GM23338 (cell line): ENCODE measurements at regions not wholly inside any gene's neighbourhood (a gene's known extent, or its start where the extent isn't known, plus 50 kb on each side); places are given as distances from the start of the nearest gene placed in this dataset.

Experiments used
- ATAC-seq: fragments of 200-7000 bp; cut with Tn5 transposase; 3 replicates; pipeline ENCODE4 v1.9.1; 2020
- DNase-seq: peaks from one replicate; pipeline ENCODE4 v3.0.0-alpha.2; 2015; ENCODE audit warnings: low spot score
- H2AFZ ChIP-seq: fragments of 200-600 bp; sonication (generic); 2 replicates; pipeline ENCODE4 v1.8.0; 2016; ENCODE audit warnings: antibody characterized with exemption, mild to moderate bottlenecking, moderate library complexity
- H3F3A ChIP-seq: fragments of 200-600 bp; sonication (generic); replicated peaks from 2 replicates; pipeline ENCODE4 v1.8.0; 2017; ENCODE audit warnings: antibody characterized with exemption, mixed run types, low read depth
- H3K27ac ChIP-seq: fragments of 200-600 bp; sonication (generic); 2 replicates; pipeline ENCODE4 v1.6.1; 2016; ENCODE audit warnings: low read depth
- H3K27me3 ChIP-seq: fragments of 200-600 bp; sonication (generic); 2 replicates; pipeline ENCODE4 v1.8.0; 2016; ENCODE audit warnings: mild to moderate bottlenecking, mixed run types, moderate library complexity; ENCODE audit not compliant: insufficient read depth
- H3K36me3 ChIP-seq: fragments of 200-600 bp; sonication (generic); 2 replicates; pipeline ENCODE4 v1.8.0; 2016; ENCODE audit warnings: mild to moderate bottlenecking; ENCODE audit not compliant: insufficient read depth
- H3K4me1 ChIP-seq: fragments of 200-600 bp; sonication (generic); 2 replicates; pipeline ENCODE4 v1.8.0; 2016; ENCODE audit warnings: mild to moderate bottlenecking, moderate library complexity; ENCODE audit not compliant: insufficient read depth
- H3K4me2 ChIP-seq: fragments of 200-600 bp; sonication (generic); 2 replicates; pipeline ENCODE4 v1.7.1; 2017; ENCODE audit warnings: mixed run types
- H3K4me3 ChIP-seq: fragments of 200-600 bp; sonication (generic); 2 replicates; pipeline ENCODE4 v1.6.1; 2016; ENCODE audit warnings: mixed run types
- H3K79me2 ChIP-seq: fragments of 200-600 bp; sonication (generic); replicated peaks from 2 replicates; pipeline ENCODE4 v1.8.0; 2017; ENCODE audit warnings: mild to moderate bottlenecking; ENCODE audit not compliant: insufficient read depth
- H3K9me2 ChIP-seq: fragments of 200-600 bp; sonication (generic); 2 replicates; pipeline ENCODE4 v1.8.0; 2017; ENCODE audit not compliant: insufficient read depth
- H4K20me1 ChIP-seq: fragments of 200-600 bp; sonication (generic); replicated peaks from 2 replicates; pipeline ENCODE4 v1.8.0; 2017; ENCODE audit warnings: mild to moderate bottlenecking; ENCODE audit not compliant: insufficient read depth
- H3K27ac Mint-ChIP-seq: 2 replicates; pipeline ENCODE4 v1.8.0; 2020; ENCODE audit warnings: inconsistent platforms, mild to moderate bottlenecking, moderate library complexity, mixed read lengths
- H3K27me3 Mint-ChIP-seq: 3 replicates; pipeline ENCODE4 v1.8.0; 2022; ENCODE audit warnings: low read depth, mild to moderate bottlenecking, moderate library complexity, mixed read lengths, inconsistent platforms; ENCODE audit not compliant: insufficient read depth, poor library complexity
- H3K36me3 Mint-ChIP-seq: 3 replicates; pipeline ENCODE4 v1.8.0; 2021; ENCODE audit warnings: low read depth, mild to moderate bottlenecking, inconsistent platforms, moderate library complexity, mixed read lengths
- H3K4me1 Mint-ChIP-seq: 3 replicates; pipeline ENCODE4 v1.8.0; 2020; ENCODE audit warnings: mild to moderate bottlenecking, inconsistent platforms, mixed read lengths
- H3K4me3 Mint-ChIP-seq: 3 replicates; pipeline ENCODE4 v1.8.0; 2021; ENCODE audit warnings: moderate library complexity, mild to moderate bottlenecking, inconsistent platforms, mixed read lengths
- H3K9me3 Mint-ChIP-seq: 3 replicates; pipeline ENCODE4 v1.8.0; 2020; ENCODE audit warnings: moderate library complexity, mild to moderate bottlenecking, inconsistent platforms, mixed read lengths
- CREB1 ChIP-seq: fragments of 250-450 bp; sonication (Bioruptor Pico); IDR thresholded peaks from 2 replicates; pipeline ENCODE4 v1.5.0; 2020; ENCODE audit warnings: low read depth, mild to moderate bottlenecking, moderate library complexity
- EZH2 ChIP-seq: fragments of 200-600 bp; sonication (generic); IDR thresholded peaks from one replicate; pipeline ENCODE4 v1.8.0; 2017; ENCODE audit warnings: antibody characterized with exemption, mild to moderate bottlenecking, low read depth; ENCODE audit not compliant: unreplicated experiment
- EZH2phosphoT487 ChIP-seq: fragments of 200-600 bp; sonication (generic); IDR thresholded peaks from one replicate; pipeline ENCODE4 v1.8.1; 2018; ENCODE audit warnings: antibody characterized with exemption; ENCODE audit not compliant: unreplicated experiment
- JUNB ChIP-seq: IDR thresholded peaks from one replicate; pipeline ENCODE4 v1.6.1; 2016; ENCODE audit warnings: antibody characterized with exemption; ENCODE audit not compliant: unreplicated experiment
- NANOG ChIP-seq: IDR thresholded peaks from 2 replicates; pipeline ENCODE4 v1.6.1; 2016; ENCODE audit warnings: antibody characterized with exemption, borderline replicate concordance
- POLR2AphosphoS5 ChIP-seq: IDR thresholded peaks from 2 replicates; pipeline ENCODE4 v1.6.1; 2016; ENCODE audit warnings: antibody characterized with exemption, low read depth
- STAT1 ChIP-seq: IDR thresholded peaks from one replicate; pipeline ENCODE4 v1.6.1; 2016; ENCODE audit warnings: antibody characterized with exemption; ENCODE audit not compliant: unreplicated experiment
- ZNF114 ChIP-seq: fragments of 250-450 bp; sonication (Bioruptor Pico); IDR thresholded peaks from 2 replicates; pipeline ENCODE4 v1.5.0; 2020; ENCODE audit warnings: mild to moderate bottlenecking, moderate library complexity
- ZNF331 ChIP-seq: fragments of 250-450 bp; sonication (Bioruptor Pico); IDR thresholded peaks from 2 replicates; pipeline ENCODE4 v1.5.0; 2020; ENCODE audit warnings: low read depth, mild to moderate bottlenecking, moderate library complexity
- TF ChIP-seq, protein P1 (sequence below), 2 experiments: fragments of 200-600 bp in 1 of 2; sonication (generic) in 1 of 2; conservative IDR thresholded peaks; 2 replicates each; pipeline versions ENCODE4 v1.5.1 to v1.6.1; 2016 to 2017; ENCODE audit warnings: antibody characterized with exemption in 2 of 2, low read depth in 2 of 2, mild to moderate bottlenecking in 2 of 2, moderate library complexity in 1 of 2
- TF ChIP-seq, protein P2 (sequence below): IDR thresholded peaks from 2 replicates; pipeline ENCODE4 v1.6.1; 2016; ENCODE audit warnings: antibody characterized with exemption
- TF ChIP-seq, protein P3 (sequence below): fragments of 250-450 bp; sonication (Bioruptor Pico); IDR thresholded peaks from 2 replicates; pipeline ENCODE4 v1.5.0; 2020; ENCODE audit warnings: mild to moderate bottlenecking, moderate library complexity
- TF ChIP-seq, protein P4 (sequence below): IDR thresholded peaks from one replicate; pipeline ENCODE4 v1.6.1; 2018; ENCODE audit warnings: antibody characterized with exemption; ENCODE audit not compliant: unreplicated experiment

DNA sequence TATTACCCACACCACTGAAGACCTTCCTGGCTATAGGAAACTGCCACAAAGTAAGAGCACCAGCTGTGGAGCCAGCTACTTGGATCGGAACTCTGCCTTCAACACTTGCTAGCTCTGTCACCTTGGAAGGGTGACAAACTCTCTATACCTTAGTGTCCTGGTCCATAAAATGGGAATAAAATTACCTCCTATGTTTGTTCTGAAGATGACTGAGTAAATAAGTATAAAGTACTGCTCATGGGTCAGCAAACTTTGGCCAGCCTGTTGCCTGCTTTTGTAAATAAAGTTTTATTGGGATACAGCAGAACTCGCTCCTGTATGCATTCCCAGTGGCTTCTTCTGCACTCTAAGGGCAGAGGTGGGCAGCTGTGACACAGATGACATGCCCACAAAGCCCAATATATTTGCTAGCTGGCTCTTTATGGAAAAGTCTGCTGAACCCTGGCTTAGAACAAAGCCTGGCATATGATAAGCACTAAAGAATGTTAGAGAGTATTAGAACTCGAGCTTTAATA is 451.3 kb downstream of the TMEM182 start:
- Mint-ChIP-seq H3K27me3 (no peaks in the 10 kb centered on the region), H3K4me3 (no peak overlapping the region), H3K9me3 (no peaks in the 10 kb centered on the region), H3K27ac (no peak overlapping the region), H3K4me1 (no peaks in the 10 kb centered on the region), H3K36me3 (no peaks in the 10 kb centered on the region)
- Histone ChIP-seq H3K4me1 (no peaks in the 10 kb centered on the region), H3K4me3 (no peak overlapping the region), H3K9me2 (no peaks in the 10 kb centered on the region), H4K20me1 (no peaks in the 10 kb centered on the region), H2AFZ (no peak overlapping the region), H3F3A (no peaks in the 10 kb centered on the region), H3K36me3 (no peaks in the 10 kb centered on the region), H3K4me2 (no peak overlapping the region), H3K79me2 (no peaks in the 10 kb centered on the region), H3K27ac (no peak overlapping the region), H3K27me3 (no peaks in the 10 kb centered on the region)
- DNase-seq (no peak), ATAC-seq (no peak)
- TF ChIP-seq ZNF331 (no peak), ZNF114 (CRISPR knock-in tag) (no peak), NANOG (no peak), JUNB (no peak), EZH2 (no peak), CREB1 (CRISPR knock-in tag) (no peak), POLR2AphosphoS5 (no peak), EZH2phosphoT487 (no peak), STAT1 (no peak)
- TF ChIP-seq, protein P1, sequence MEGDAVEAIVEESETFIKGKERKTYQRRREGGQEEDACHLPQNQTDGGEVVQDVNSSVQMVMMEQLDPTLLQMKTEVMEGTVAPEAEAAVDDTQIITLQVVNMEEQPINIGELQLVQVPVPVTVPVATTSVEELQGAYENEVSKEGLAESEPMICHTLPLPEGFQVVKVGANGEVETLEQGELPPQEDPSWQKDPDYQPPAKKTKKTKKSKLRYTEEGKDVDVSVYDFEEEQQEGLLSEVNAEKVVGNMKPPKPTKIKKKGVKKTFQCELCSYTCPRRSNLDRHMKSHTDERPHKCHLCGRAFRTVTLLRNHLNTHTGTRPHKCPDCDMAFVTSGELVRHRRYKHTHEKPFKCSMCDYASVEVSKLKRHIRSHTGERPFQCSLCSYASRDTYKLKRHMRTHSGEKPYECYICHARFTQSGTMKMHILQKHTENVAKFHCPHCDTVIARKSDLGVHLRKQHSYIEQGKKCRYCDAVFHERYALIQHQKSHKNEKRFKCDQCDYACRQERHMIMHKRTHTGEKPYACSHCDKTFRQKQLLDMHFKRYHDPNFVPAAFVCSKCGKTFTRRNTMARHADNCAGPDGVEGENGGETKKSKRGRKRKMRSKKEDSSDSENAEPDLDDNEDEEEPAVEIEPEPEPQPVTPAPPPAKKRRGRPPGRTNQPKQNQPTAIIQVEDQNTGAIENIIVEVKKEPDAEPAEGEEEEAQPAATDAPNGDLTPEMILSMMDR (conservative IDR thresholded peaks at IDR 0.05; ENCODE audit: low read depth in 2 of 2): no peak
- TF ChIP-seq, protein P2, sequence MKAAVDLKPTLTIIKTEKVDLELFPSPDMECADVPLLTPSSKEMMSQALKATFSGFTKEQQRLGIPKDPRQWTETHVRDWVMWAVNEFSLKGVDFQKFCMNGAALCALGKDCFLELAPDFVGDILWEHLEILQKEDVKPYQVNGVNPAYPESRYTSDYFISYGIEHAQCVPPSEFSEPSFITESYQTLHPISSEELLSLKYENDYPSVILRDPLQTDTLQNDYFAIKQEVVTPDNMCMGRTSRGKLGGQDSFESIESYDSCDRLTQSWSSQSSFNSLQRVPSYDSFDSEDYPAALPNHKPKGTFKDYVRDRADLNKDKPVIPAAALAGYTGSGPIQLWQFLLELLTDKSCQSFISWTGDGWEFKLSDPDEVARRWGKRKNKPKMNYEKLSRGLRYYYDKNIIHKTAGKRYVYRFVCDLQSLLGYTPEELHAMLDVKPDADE: no peak
- TF ChIP-seq, protein P3, sequence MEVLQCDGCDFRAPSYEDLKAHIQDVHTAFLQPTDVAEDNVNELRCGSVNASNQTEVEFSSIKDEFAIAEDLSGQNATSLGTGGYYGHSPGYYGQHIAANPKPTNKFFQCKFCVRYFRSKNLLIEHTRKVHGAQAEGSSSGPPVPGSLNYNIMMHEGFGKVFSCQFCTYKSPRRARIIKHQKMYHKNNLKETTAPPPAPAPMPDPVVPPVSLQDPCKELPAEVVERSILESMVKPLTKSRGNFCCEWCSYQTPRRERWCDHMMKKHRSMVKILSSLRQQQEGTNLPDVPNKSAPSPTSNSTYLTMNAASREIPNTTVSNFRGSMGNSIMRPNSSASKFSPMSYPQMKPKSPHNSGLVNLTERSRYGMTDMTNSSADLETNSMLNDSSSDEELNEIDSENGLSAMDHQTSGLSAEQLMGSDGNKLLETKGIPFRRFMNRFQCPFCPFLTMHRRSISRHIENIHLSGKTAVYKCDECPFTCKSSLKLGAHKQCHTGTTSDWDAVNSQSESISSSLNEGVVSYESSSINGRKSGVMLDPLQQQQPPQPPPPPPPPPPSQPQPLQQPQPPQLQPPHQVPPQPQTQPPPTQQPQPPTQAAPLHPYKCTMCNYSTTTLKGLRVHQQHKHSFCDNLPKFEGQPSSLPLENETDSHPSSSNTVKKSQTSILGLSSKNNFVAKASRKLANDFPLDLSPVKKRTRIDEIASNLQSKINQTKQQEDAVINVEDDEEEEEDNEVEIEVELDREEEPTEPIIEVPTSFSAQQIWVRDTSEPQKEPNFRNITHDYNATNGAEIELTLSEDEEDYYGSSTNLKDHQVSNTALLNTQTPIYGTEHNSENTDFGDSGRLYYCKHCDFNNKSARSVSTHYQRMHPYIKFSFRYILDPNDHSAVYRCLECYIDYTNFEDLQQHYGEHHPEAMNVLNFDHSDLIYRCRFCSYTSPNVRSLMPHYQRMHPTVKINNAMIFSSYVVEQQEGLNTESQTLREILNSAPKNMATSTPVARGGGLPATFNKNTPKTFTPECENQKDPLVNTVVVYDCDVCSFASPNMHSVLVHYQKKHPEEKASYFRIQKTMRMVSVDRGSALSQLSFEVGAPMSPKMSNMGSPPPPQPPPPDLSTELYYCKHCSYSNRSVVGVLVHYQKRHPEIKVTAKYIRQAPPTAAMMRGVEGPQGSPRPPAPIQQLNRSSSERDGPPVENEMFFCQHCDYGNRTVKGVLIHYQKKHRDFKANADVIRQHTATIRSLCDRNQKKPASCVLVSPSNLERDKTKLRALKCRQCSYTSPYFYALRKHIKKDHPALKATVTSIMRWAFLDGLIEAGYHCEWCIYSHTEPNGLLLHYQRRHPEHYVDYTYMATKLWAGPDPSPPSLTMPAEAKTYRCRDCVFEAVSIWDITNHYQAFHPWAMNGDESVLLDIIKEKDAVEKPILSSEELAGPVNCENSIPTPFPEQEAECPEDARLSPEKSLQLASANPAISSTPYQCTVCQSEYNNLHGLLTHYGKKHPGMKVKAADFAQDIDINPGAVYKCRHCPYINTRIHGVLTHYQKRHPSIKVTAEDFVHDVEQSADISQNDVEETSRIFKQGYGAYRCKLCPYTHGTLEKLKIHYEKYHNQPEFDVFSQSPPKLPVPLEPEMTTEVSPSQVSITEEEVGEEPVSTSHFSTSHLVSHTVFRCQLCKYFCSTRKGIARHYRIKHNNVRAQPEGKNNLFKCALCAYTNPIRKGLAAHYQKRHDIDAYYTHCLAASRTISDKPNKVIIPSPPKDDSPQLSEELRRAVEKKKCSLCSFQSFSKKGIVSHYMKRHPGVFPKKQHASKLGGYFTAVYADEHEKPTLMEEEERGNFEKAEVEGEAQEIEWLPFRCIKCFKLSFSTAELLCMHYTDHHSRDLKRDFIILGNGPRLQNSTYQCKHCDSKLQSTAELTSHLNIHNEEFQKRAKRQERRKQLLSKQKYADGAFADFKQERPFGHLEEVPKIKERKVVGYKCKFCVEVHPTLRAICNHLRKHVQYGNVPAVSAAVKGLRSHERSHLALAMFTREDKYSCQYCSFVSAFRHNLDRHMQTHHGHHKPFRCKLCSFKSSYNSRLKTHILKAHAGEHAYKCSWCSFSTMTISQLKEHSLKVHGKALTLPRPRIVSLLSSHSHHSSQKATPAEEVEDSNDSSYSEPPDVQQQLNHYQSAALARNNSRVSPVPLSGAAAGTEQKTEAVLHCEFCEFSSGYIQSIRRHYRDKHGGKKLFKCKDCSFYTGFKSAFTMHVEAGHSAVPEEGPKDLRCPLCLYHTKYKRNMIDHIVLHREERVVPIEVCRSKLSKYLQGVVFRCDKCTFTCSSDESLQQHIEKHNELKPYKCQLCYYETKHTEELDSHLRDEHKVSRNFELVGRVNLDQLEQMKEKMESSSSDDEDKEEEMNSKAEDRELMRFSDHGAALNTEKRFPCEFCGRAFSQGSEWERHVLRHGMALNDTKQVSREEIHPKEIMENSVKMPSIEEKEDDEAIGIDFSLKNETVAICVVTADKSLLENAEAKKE (CRISPR knock-in tag): no peak
- TF ChIP-seq, protein P4, sequence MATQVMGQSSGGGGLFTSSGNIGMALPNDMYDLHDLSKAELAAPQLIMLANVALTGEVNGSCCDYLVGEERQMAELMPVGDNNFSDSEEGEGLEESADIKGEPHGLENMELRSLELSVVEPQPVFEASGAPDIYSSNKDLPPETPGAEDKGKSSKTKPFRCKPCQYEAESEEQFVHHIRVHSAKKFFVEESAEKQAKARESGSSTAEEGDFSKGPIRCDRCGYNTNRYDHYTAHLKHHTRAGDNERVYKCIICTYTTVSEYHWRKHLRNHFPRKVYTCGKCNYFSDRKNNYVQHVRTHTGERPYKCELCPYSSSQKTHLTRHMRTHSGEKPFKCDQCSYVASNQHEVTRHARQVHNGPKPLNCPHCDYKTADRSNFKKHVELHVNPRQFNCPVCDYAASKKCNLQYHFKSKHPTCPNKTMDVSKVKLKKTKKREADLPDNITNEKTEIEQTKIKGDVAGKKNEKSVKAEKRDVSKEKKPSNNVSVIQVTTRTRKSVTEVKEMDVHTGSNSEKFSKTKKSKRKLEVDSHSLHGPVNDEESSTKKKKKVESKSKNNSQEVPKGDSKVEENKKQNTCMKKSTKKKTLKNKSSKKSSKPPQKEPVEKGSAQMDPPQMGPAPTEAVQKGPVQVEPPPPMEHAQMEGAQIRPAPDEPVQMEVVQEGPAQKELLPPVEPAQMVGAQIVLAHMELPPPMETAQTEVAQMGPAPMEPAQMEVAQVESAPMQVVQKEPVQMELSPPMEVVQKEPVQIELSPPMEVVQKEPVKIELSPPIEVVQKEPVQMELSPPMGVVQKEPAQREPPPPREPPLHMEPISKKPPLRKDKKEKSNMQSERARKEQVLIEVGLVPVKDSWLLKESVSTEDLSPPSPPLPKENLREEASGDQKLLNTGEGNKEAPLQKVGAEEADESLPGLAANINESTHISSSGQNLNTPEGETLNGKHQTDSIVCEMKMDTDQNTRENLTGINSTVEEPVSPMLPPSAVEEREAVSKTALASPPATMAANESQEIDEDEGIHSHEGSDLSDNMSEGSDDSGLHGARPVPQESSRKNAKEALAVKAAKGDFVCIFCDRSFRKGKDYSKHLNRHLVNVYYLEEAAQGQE: no peak
